Ishikawa (cell line): ENCODE measurements at regions not wholly inside any gene's neighbourhood (a gene's known extent, or its start where the extent isn't known, plus 50 kb on each side); places are given as distances from the start of the nearest gene placed in this dataset.

Experiments
- CEBPB ChIP-seq: IDR thresholded peaks from 2 replicates; pipeline ENCODE4 v1.6.1; 2012
- CREB1 ChIP-seq: IDR thresholded peaks from 2 replicates; pipeline ENCODE4 v1.6.1; 2012; ENCODE audit warnings: low read depth
- EP300 ChIP-seq: IDR thresholded peaks from 2 replicates; pipeline ENCODE4 v1.6.1; 2012; ENCODE audit warnings: borderline replicate concordance
- MAX ChIP-seq: IDR thresholded peaks from 2 replicates; pipeline ENCODE4 v1.6.1; 2012
- RAD21 ChIP-seq: IDR thresholded peaks from 2 replicates; pipeline ENCODE4 v1.6.1; 2012; ENCODE audit warnings: low read depth
- TAF1 ChIP-seq: IDR thresholded peaks from 2 replicates; pipeline ENCODE4 v1.6.1; 2012; ENCODE audit warnings: low read depth, mild to moderate bottlenecking

GRCh38 chr12:124397807-124398577 lies 103.1 kb downstream of the RFLNA start:
- TF ChIP-seq CEBPB (no peak), RAD21 (no peak), CREB1 (no peak), MAX (no peak), EP300 (no peak), TAF1 (no peak)
